ENCODE measurements at regions not wholly inside any gene's neighbourhood (a gene's known extent, or its start where the extent isn't known, plus 50 kb on each side); places are given as distances from the start of the nearest gene placed in this dataset.

DNA sequence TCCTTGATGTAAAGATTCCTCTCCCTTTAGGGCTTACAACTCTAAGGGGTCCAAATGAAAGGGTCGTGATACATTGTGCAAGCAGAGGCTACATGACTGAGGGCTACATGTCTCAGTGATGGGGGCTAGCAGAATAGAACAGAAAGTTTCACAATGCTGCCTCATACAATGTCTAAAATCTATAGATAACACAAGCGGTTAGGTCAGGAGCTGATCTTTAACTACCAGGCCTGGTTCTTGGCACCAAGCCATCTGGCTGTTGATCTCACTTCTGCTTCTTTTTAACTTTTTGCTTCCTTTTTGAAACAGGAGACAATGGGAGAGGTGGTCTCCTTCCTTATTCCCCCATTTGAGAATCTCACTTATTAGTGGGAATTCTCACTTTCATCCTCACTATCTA lies 710.2 kb downstream of the AMY1C start:
- Mint-ChIP-seq H3K36me3 (ENCODE audit: insufficient read depth in 1 of 3, low read depth in 3 of 3) (peaks cover 3 to 12% (median 11%) of the 10 kb centered on the region in 3 experiments; a peak in 5 of 7 replicates), H3K27ac (no peak overlapping the region), H3K27me3 (ENCODE audit: low read depth) (peaks cover 6% of the 10 kb centered on the region), H3K9me3 (peaks cover 36 to 65% of the 10 kb centered on the region in 2 experiments), H3K4me1 (no peaks in the 10 kb centered on the region), H3K4me3 (no peak overlapping the region)
- Histone ChIP-seq H3K14ac (ENCODE audit: insufficient read depth, low read length) (no peak overlapping the region), H3K9ac (ENCODE audit: extremely low read depth, insufficient read length, low read length) (no peak overlapping the region), H3K23ac (ENCODE audit: insufficient read length, low read depth, low read length) (no peak overlapping the region), H3K79me1 (ENCODE audit: insufficient read depth, low read depth, low read length, poor library complexity, severe bottlenecking) (no peaks in the 10 kb centered on the region), H3K56ac (ENCODE audit: insufficient read length, low read depth, low read length) (no peak overlapping the region), H3K23me2 (ENCODE audit: insufficient read length, low read depth, low read length, poor library complexity, severe bottlenecking) (no peaks in the 10 kb centered on the region), H4K8ac (replicated peaks; ENCODE audit: insufficient read length, low read depth, low read length) (no peak overlapping the region), H2BK15ac (ENCODE audit: low read depth, low read length) (no peak overlapping the region), H4K91ac (ENCODE audit: insufficient read length, low read depth, low read length) (no peak overlapping the region), H2BK12ac (ENCODE audit: insufficient read length, low read depth, low read length) (no peak overlapping the region), H2BK20ac (ENCODE audit: low read depth, low read length, poor library complexity, severe bottlenecking) (no peak overlapping the region), H3K4me1 (ENCODE audit: insufficient read depth, low read length) (no peaks in the 10 kb centered on the region), H4K20me1 (ENCODE audit: control insufficient read depth, insufficient read depth, insufficient read length) (no peaks in the 10 kb centered on the region), H4K5ac (ENCODE audit: insufficient read length, low read depth, low read length) (no peak overlapping the region), H3K9me3 (ENCODE audit: control insufficient read depth, low read depth, low read length) (no peaks in the 10 kb centered on the region), H3T11ph (ENCODE audit: low read length) (no peak overlapping the region), H3K4ac (ENCODE audit: low read depth, low read length) (no peak overlapping the region), H3K18ac (ENCODE audit: insufficient read length, low read depth, low read length) (no peak overlapping the region), H2AK5ac (ENCODE audit: insufficient read length, low read length) (no peak overlapping the region), H2BK5ac (ENCODE audit: insufficient read length, low read length) (no peak overlapping the region), H2BK120ac (ENCODE audit: low read depth, low read length, poor library complexity, severe bottlenecking) (no peak overlapping the region), H3K27me3 (ENCODE audit: insufficient read depth, low read length) (no peaks in the 10 kb centered on the region), H3K79me2 (ENCODE audit: insufficient read depth, low read length) (no peaks in the 10 kb centered on the region), H2AFZ (ENCODE audit: low read length) (no peak overlapping the region), H3K27ac (ENCODE audit: insufficient read length, low read depth, low read length) (no peak overlapping the region), H3K4me2 (ENCODE audit: insufficient read depth, insufficient read length, low read length) (no peak overlapping the region)
- WGBS (ENCODE audit: extremely low coverage, insufficient read length, low lambda C conversion rate): no CpG with 5 or more reads among the region's 2 CpGs
- TF ChIP-seq, protein P1, sequence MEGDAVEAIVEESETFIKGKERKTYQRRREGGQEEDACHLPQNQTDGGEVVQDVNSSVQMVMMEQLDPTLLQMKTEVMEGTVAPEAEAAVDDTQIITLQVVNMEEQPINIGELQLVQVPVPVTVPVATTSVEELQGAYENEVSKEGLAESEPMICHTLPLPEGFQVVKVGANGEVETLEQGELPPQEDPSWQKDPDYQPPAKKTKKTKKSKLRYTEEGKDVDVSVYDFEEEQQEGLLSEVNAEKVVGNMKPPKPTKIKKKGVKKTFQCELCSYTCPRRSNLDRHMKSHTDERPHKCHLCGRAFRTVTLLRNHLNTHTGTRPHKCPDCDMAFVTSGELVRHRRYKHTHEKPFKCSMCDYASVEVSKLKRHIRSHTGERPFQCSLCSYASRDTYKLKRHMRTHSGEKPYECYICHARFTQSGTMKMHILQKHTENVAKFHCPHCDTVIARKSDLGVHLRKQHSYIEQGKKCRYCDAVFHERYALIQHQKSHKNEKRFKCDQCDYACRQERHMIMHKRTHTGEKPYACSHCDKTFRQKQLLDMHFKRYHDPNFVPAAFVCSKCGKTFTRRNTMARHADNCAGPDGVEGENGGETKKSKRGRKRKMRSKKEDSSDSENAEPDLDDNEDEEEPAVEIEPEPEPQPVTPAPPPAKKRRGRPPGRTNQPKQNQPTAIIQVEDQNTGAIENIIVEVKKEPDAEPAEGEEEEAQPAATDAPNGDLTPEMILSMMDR (conservative IDR thresholded peaks at IDR 0.05): no peak
- no peak for DNase-seq

All from H9 (cell line).